Loucy (cell line): ENCODE measurements at regions not wholly inside any gene's neighbourhood (a gene's known extent, or its start where the extent isn't known, plus 50 kb on each side); places are given as distances from the start of the nearest gene placed in this dataset.

ENCODE experiments used
- CTCF ChIP-seq: fragments of 200-600 bp; sonication (generic); conservative IDR thresholded peaks from 2 replicates; pipeline ENCODE4 v1.5.1; 2014; ENCODE audit warnings: mild to moderate bottlenecking, antibody characterized with exemption, low read length
- EZH2phosphoT487 ChIP-seq: fragments of 200-600 bp; IDR thresholded peaks from 2 replicates; pipeline ENCODE4 v1.6.1; 2018; ENCODE audit warnings: antibody characterized with exemption, mild to moderate bottlenecking, moderate library complexity, borderline replicate concordance

GRCh38 chr11:93969925-93970922 lies 50.9 kb upstream of the HEPHL1 start:
- TF ChIP-seq EZH2phosphoT487 (no peak), CTCF (no peak)
